DOHH2 (cell line): ENCODE measurements at regions not wholly inside any gene's neighbourhood (a gene's known extent, or its start where the extent isn't known, plus 50 kb on each side); places are given as distances from the start of the nearest gene placed in this dataset.

Experiments
- EZH2phosphoT487 ChIP-seq: fragments of 200-600 bp; sonication (generic); IDR thresholded peaks from 2 replicates; pipeline ENCODE4 v1.6.1; 2017; ENCODE audit warnings: borderline replicate concordance, mild to moderate bottlenecking, antibody characterized with exemption, low read length, moderate library complexity, mixed read lengths
- TF ChIP-seq, protein P1 (sequence below): fragments of 200-600 bp; sonication (generic); IDR thresholded peaks from one replicate; pipeline ENCODE4 v1.5.1; 2014; ENCODE audit warnings: antibody characterized with exemption, mild to moderate bottlenecking, low read depth, low read length; ENCODE audit not compliant: poor library complexity, severe bottlenecking

DNA sequence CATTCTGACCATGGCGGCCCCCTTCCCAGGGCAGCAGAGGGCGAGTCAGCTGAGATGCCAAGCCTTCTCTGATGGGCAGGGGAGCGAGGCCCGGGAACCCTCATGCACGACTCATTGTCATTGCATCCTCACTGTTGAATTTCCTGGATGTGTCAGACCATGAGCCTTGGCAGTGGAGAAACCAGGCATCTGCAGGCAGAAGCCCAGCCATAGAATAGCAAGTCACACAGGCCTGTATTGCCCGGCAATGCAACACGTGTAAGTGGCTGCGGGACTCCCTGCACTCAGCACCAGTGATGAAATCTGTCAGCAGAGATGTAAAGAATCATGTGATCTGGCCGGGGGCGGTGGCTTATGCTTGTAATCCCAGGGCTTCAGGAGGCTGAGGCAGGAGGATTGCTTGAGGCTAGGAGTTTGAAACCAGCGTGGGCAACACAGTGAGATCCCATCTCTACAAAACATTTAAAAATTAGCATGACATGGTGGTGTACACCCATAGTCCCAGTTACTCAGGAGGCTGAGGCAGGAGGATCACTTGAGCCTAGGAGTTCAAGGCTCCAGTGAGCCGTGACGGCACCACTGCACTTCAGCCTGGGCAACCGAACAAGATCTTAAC lies 199.7 kb downstream of the KATNAL1 start:
- TF ChIP-seq, protein P1, sequence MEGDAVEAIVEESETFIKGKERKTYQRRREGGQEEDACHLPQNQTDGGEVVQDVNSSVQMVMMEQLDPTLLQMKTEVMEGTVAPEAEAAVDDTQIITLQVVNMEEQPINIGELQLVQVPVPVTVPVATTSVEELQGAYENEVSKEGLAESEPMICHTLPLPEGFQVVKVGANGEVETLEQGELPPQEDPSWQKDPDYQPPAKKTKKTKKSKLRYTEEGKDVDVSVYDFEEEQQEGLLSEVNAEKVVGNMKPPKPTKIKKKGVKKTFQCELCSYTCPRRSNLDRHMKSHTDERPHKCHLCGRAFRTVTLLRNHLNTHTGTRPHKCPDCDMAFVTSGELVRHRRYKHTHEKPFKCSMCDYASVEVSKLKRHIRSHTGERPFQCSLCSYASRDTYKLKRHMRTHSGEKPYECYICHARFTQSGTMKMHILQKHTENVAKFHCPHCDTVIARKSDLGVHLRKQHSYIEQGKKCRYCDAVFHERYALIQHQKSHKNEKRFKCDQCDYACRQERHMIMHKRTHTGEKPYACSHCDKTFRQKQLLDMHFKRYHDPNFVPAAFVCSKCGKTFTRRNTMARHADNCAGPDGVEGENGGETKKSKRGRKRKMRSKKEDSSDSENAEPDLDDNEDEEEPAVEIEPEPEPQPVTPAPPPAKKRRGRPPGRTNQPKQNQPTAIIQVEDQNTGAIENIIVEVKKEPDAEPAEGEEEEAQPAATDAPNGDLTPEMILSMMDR: no peak
- TF ChIP-seq EZH2phosphoT487: no peak
